Spleen (tissue), 11 donors: ENCODE measurements at regions not wholly inside any gene's neighbourhood (a gene's known extent, or its start where the extent isn't known, plus 50 kb on each side); places are given as distances from the start of the nearest gene placed in this dataset.

Source experiments
- DNase-seq: peaks from one replicate; pipeline ENCODE4 v3.0.0-alpha.2; 2020
- H3K27ac ChIP-seq, 8 donors: fragments of 200-600 bp; sonication (generic) in 7 of 8; 1 replicate in 4 of 8; 2 replicates in 4 of 8; pipeline versions ENCODE4 v1.5.0 to v1.8.0; 2016 to 2021; ENCODE audit warnings: inconsistent platforms in 4 of 8, mild to moderate bottlenecking in 4 of 8, moderate library complexity in 1 of 8
- H3K27me3 ChIP-seq, 7 donors: fragments of 200-600 bp; sonication (generic) in 6 of 7; replicated peaks in 1 of 7; 1 replicate in 4 of 7; 2 replicates in 3 of 7; pipeline versions ENCODE4 v1.5.0 to v1.8.0; 2016 to 2021; ENCODE audit warnings: inconsistent platforms in 3 of 7, mild to moderate bottlenecking in 1 of 7
- H3K36me3 ChIP-seq, 6 donors: fragments of 200-600 bp; sonication (generic) in 5 of 6; 1 replicate in 4 of 6; 2 replicates in 2 of 6; pipeline versions ENCODE4 v1.5.0 to v1.8.0; 2016 to 2021; ENCODE audit warnings: inconsistent platforms in 2 of 6
- H3K4me1 ChIP-seq, 6 donors: fragments of 200-600 bp; sonication (generic) in 5 of 6; 1 replicate in 3 of 6; 2 replicates in 3 of 6; pipeline versions ENCODE4 v1.5.0 to v1.8.0; 2016 to 2021; ENCODE audit warnings: inconsistent platforms in 3 of 6
- H3K4me3 ChIP-seq, 8 donors: fragments of 200-600 bp; sonication (generic) in 7 of 8; 1 replicate in 4 of 8; 2 replicates in 4 of 8; pipeline versions ENCODE4 v1.5.0 to v1.8.0; 2016 to 2021; ENCODE audit warnings: inconsistent platforms in 4 of 8, mild to moderate bottlenecking in 4 of 8, moderate library complexity in 2 of 8
- H3K9me3 ChIP-seq, 8 donors: fragments of 200-600 bp; sonication (generic) in 7 of 8; 1 replicate in 4 of 8; 2 replicates in 4 of 8; pipeline versions ENCODE4 v1.5.0 to v1.8.0; 2016 to 2021; ENCODE audit warnings: inconsistent platforms in 4 of 8
- POLR2A ChIP-seq, 3 donors: fragments of 450-650 bp; IDR thresholded peaks; one replicate each; pipeline ENCODE4 v1.5.1; 2017; ENCODE audit warnings: antibody characterized with exemption in 3 of 3, mild to moderate bottlenecking in 1 of 3
- POLR2AphosphoS5 ChIP-seq, 3 donors: sonication (generic); formaldehyde crosslinking; IDR thresholded peaks; one replicate each; pipeline ENCODE4 v1.5.1; 2017; ENCODE audit warnings: antibody characterized with exemption in 3 of 3
- WGBS, 5 donors: extraction: QIAGEN DNeasy Blood & Tissue Kit in 3 of 5; methylation state at CpG; one replicate each; pipeline versions ENCODE4 v1.1.5 to v1.1.7; 2013 to 2018; 5-methylcytosine and 5-hydroxymethylcytosine counted together
- intact Hi-C: fragments of 100-400 bp; cut with DNase I; formaldehyde crosslinking; loops from one replicate; pipeline ENCODE4 v1.15.0; 2023; ENCODE audit warnings: low total_unique reads
- TF ChIP-seq, protein P1 (sequence below), 11 experiments: fragments of 200-600 bp in 7 of 11; fragments of 450-650 bp in 4 of 11; sonication (generic) in 4 of 11; IDR thresholded peaks in 8 of 11; conservative IDR thresholded peaks in 3 of 11; 1 replicate in 7 of 11; 2 replicates in 4 of 11; pipeline versions ENCODE4 v1.4.0 to v1.8.0; 2016 to 2021; ENCODE audit warnings: antibody characterized with exemption in 11 of 11, inconsistent platforms in 4 of 11, mild to moderate bottlenecking in 1 of 11
- donor health status: healthy with polysubstance abuse.
- donor health status: DM: no; HTN: no; CAD: no; lungs with moderate emphysema.
- donor health status: DM: no; HTN: no; CAD: no.
- donor health status: Bipolar disorder and iron deficiency.
- donor health status: healthy.
- donor health status: DM: no; HTN: no; CAD: no.
- donor health status: DM: yes; HTN: yes; CAD: no.

- intact Hi-C loops = no loop called here
- H3K27ac ChIP-seq = no peak overlapping the region
- WGBS, 5 donors = 46 to 81% (median 58%) methylated on average over 4 of the region's 4 CpGs
- H3K4me3 ChIP-seq = no peak overlapping the region
- TF ChIP-seq, protein P1, sequence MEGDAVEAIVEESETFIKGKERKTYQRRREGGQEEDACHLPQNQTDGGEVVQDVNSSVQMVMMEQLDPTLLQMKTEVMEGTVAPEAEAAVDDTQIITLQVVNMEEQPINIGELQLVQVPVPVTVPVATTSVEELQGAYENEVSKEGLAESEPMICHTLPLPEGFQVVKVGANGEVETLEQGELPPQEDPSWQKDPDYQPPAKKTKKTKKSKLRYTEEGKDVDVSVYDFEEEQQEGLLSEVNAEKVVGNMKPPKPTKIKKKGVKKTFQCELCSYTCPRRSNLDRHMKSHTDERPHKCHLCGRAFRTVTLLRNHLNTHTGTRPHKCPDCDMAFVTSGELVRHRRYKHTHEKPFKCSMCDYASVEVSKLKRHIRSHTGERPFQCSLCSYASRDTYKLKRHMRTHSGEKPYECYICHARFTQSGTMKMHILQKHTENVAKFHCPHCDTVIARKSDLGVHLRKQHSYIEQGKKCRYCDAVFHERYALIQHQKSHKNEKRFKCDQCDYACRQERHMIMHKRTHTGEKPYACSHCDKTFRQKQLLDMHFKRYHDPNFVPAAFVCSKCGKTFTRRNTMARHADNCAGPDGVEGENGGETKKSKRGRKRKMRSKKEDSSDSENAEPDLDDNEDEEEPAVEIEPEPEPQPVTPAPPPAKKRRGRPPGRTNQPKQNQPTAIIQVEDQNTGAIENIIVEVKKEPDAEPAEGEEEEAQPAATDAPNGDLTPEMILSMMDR (IDR thresholded peaks at IDR 0.05 in 8 of 11, conservative IDR thresholded peaks at IDR 0.05 in 3 of 11) = no peak
- TF ChIP-seq POLR2A (IDR thresholded peaks at IDR 0.05) = no peak
- TF ChIP-seq POLR2AphosphoS5 (IDR thresholded peaks at IDR 0.05) = no peak
- no peaks in the 10 kb centered on the region for H3K27me3 ChIP-seq
- no peaks in the 10 kb centered on the region for H3K36me3 ChIP-seq
- H3K4me1 ChIP-seq = no peaks in the 10 kb centered on the region
- H3K9me3 ChIP-seq = no peaks in the 10 kb centered on the region
- DNase-seq = no peak
Measured at GRCh38 chr10:84700668-84701369, 372.4 kb downstream of the CCSER2 start.

DNA sequence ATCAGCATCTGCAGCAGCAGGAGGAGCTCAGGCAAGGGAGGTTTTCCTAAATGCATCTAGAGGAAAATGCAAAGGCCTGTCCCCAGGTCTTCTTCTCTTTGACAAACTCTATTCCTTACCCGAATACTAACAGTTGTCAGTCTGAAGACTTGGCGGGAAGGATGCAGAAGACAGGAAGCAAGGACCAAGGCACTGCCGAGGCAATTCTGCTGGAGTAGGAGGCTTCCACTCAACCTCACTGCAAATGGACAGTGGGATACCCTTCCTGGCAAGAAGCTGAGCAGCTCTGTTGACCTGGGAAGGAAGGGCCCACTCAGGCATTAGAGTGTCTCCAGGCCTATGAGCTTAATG, 373.0 kb downstream of the CCSER2 start:
- no peaks in the 10 kb centered on the region for H3K9me3 ChIP-seq
- WGBS, 5 donors = 68 to 91% (median 78%) methylated on average over 3 of the region's 3 CpGs
- no peak for DNase-seq
- no peaks in the 10 kb centered on the region for H3K27me3 ChIP-seq
- no peaks in the 10 kb centered on the region for H3K36me3 ChIP-seq
- TF ChIP-seq, protein P1 (IDR thresholded peaks at IDR 0.05 in 8 of 11, conservative IDR thresholded peaks at IDR 0.05 in 3 of 11) = no peak
- TF ChIP-seq POLR2A (IDR thresholded peaks at IDR 0.05) (no peak), POLR2AphosphoS5 (IDR thresholded peaks at IDR 0.05) (no peak)
- intact Hi-C loops = no loop called here
- no peak overlapping the region for H3K27ac ChIP-seq
- H3K4me3 ChIP-seq = no peak overlapping the region
- no peaks in the 10 kb centered on the region for H3K4me1 ChIP-seq

DNA sequence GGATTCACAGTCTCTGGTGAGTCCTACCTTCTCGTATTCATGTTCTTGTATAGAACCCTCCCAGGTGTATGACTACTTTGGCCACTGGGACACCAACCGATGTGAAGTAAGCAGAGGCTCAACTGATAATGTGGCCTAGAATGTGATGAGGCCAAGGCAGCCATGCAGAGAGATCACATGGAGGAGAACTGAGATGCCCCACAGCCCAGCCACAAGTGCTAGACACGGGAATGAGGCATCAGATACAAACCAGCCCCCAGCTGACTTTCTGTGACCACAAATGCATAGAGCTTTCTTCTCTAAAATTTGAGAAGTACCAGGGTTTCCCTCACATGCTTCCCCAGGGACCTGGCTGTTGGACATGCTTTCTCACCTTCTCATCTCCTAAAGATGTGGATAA, 375.7 kb downstream of the CCSER2 start:
- 68 to 78% (median 70%) methylated on average over 3 of the region's 3 CpGs for WGBS, 5 donors
- H3K4me1 ChIP-seq = no peaks in the 10 kb centered on the region
- no peaks in the 10 kb centered on the region for H3K27me3 ChIP-seq
- DNase-seq = no peak
- TF ChIP-seq POLR2AphosphoS5 (IDR thresholded peaks at IDR 0.05) (no peak), POLR2A (IDR thresholded peaks at IDR 0.05) (no peak)
- TF ChIP-seq, protein P1 (IDR thresholded peaks at IDR 0.05 in 8 of 11, conservative IDR thresholded peaks at IDR 0.05 in 3 of 11) = no peak
- no peaks in the 10 kb centered on the region for H3K9me3 ChIP-seq
- intact Hi-C loops = no loop called here
- H3K27ac ChIP-seq = no peak overlapping the region
- no peak overlapping the region for H3K4me3 ChIP-seq
- H3K36me3 ChIP-seq = no peaks in the 10 kb centered on the region

DNA sequence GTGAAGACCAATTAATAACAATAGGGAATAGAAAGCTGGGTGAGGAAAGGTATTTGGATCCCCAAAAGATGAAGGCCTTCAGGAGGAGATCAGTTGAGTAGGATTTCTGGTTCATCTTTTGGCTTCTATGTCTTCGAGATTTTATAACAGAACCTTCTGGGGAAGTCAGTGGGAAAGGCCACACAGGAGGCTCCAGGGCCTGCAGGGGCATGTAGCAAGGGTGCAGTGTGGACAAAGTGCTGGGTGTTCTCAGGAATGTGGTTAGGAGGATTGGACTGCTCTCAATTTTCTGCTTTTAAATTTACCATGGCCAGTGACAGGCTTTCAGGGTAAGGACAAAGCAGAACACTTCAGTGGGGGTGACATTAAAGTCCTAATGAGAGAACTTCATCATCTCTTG, 378.0 kb downstream of the CCSER2 start:
- Histone ChIP-seq H3K9me3 (no peaks in the 10 kb centered on the region), H3K27me3 (no peaks in the 10 kb centered on the region), H3K4me3 (no peak overlapping the region), H3K27ac (no peak overlapping the region), H3K36me3 (no peaks in the 10 kb centered on the region), H3K4me1 (no peaks in the 10 kb centered on the region)
- no peak for TF ChIP-seq POLR2AphosphoS5 (IDR thresholded peaks at IDR 0.05)
- WGBS, 5 donors = 59 to 91% (median 74%) methylated on average over 1 of the region's 1 CpG
- DNase-seq = no peak
- intact Hi-C loops = no loop called here

- Histone ChIP-seq H3K36me3 (no peaks in the 10 kb centered on the region), H3K9me3 (no peaks in the 10 kb centered on the region), H3K27ac (no peak overlapping the region), H3K4me3 (no peak overlapping the region), H3K27me3 (no peaks in the 10 kb centered on the region), H3K4me1 (no peaks in the 10 kb centered on the region)
- TF ChIP-seq, protein P1 (IDR thresholded peaks at IDR 0.05 in 8 of 11, conservative IDR thresholded peaks at IDR 0.05 in 3 of 11) = no peak
- TF ChIP-seq POLR2A (IDR thresholded peaks at IDR 0.05) = no peak
- TF ChIP-seq POLR2AphosphoS5 (IDR thresholded peaks at IDR 0.05) = no peak
- WGBS, 5 donors = 76 to 83% (median 80%) methylated on average over 8 of the region's 8 CpGs
- DNase-seq = no peak
- intact Hi-C loops = no loop called here
Measured at GRCh38 chr10:84706875-84707274, 378.5 kb downstream of the CCSER2 start.
